Skeletal muscle tissue (tissue), 3 donors: ENCODE measurements at regions not wholly inside any gene's neighbourhood (a gene's known extent, or its start where the extent isn't known, plus 50 kb on each side); places are given as distances from the start of the nearest gene placed in this dataset.
"Not testable (repeated sequence)": the region's sequence is repeated elsewhere in the genome, so short reads cannot be mapped to it uniquely, and the experiment has no call there.

Experiments used
- H3K27ac ChIP-seq: one replicate; pipeline ENCODE4 v1.7.0; 2013; ENCODE audit warnings: mild to moderate bottlenecking, low read depth, low read length, inconsistent platforms
- H3K27me3 ChIP-seq, 3 donors: one replicate each; pipeline ENCODE4 v1.7.0; 2013; ENCODE audit warnings: low read length in 3 of 3; ENCODE audit not compliant: control insufficient read depth in 3 of 3, insufficient read depth in 3 of 3
- H3K36me3 ChIP-seq, 3 donors: one replicate each; pipeline ENCODE4 v1.7.0; 2013; ENCODE audit warnings: low read length in 3 of 3; ENCODE audit not compliant: control insufficient read depth in 3 of 3, insufficient read depth in 3 of 3
- H3K4me1 ChIP-seq, 3 donors: one replicate each; pipeline ENCODE4 v1.7.0; 2013; ENCODE audit warnings: low read length in 3 of 3, mild to moderate bottlenecking in 3 of 3; ENCODE audit not compliant: control insufficient read depth in 3 of 3, insufficient read depth in 3 of 3
- H3K4me3 ChIP-seq, 3 donors: one replicate each; pipeline ENCODE4 v1.7.0; 2013; ENCODE audit warnings: low read length in 3 of 3
- H3K9ac ChIP-seq, 3 donors: one replicate each; pipeline ENCODE4 v1.7.0; 2013; ENCODE audit warnings: low read length in 3 of 3, mild to moderate bottlenecking in 3 of 3, moderate library complexity in 2 of 3, low read depth in 1 of 3
- H3K9me3 ChIP-seq, 3 donors: one replicate each; pipeline ENCODE4 v1.7.0; 2013; ENCODE audit warnings: low read length in 3 of 3; ENCODE audit not compliant: control insufficient read depth in 3 of 3
- donor health status: Osteomylitis.

DNA sequence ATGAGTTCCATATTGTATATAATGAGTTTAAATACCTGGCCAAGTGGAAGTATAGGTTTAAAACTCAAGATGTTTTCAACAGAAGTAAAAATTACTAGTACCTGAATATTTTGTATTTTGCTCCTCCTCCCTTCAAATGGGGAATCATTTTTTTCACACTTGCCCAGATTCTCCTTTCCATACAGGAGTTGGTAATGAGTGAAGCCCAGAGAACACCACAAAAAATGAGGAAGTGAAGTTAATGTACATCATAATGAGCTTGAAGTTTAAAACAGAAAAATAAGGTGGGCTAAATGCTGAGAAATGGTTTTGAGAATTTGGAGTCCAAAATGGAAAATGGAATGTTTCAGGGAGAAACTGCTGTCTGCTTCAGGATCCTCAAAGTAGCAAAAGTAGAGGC is 364.8 kb upstream of the EMCN start:
- no peaks in the 10 kb centered on the region for H3K9me3 ChIP-seq
- H3K4me3 ChIP-seq: no peak overlapping the region
- H3K4me1 ChIP-seq: no peaks in the 10 kb centered on the region
- H3K36me3 ChIP-seq: no peaks in the 10 kb centered on the region
- H3K9ac ChIP-seq: no peak overlapping the region
- no peak overlapping the region for H3K27ac ChIP-seq
- H3K27me3 ChIP-seq: no peaks in the 10 kb centered on the region

DNA sequence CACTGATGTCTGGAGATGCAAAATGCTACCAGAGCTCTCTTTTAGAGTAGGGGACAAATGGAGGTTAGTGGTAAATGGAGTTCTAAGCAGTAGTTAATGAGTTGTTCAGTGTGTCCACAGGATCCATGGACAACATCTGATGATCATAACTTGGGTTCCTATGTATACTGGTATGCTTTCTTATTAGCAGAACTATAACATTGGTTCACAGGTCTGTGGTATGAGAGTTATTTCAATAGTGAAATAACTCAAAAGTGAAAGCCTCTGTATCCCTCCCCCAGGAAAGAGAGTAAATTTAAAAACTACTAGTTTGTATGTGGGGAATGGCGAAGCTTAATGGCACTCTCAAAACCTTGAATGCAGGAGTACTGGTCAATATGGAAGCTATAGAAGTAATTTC is 363.5 kb upstream of the EMCN start:
- Histone ChIP-seq H3K27ac (no peak overlapping the region), H3K4me3 (no peak overlapping the region), H3K9me3 (no peaks in the 10 kb centered on the region), H3K9ac (no peak overlapping the region), H3K27me3 (no peaks in the 10 kb centered on the region), H3K36me3 (no peaks in the 10 kb centered on the region), H3K4me1 (no peaks in the 10 kb centered on the region)

DNA sequence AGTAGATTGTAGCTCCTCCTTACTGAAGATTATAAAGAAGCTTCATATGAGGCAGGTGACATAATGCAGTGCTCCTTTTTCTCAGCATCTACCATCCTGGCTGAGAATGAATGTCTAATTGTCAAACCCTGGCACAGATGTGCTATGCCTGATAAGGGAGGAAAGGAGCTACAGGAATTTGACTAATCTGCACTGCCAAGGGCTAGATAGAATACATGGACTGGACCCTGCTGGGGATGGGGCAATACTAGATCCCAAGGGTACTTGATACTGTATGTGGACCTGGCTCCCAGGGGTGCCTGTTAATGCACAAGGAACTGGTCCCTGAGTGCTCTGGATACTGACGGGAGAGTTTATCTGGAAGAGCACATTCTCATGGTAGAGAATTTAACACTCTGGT is 362.2 kb upstream of the EMCN start:
- H3K4me1 ChIP-seq: no peaks in the 10 kb centered on the region
- H3K27me3 ChIP-seq: no peaks in the 10 kb centered on the region
- no peaks in the 10 kb centered on the region for H3K9me3 ChIP-seq
- H3K4me3 ChIP-seq: no peak overlapping the region
- H3K9ac ChIP-seq: no peak overlapping the region
- no peak overlapping the region for H3K27ac ChIP-seq
- H3K36me3 ChIP-seq: no peaks in the 10 kb centered on the region

GRCh38 chr4:100879471-100879870 is 361.6 kb upstream of the EMCN start:
- H3K9me3 ChIP-seq: no peaks in the 10 kb centered on the region
- no peaks in the 10 kb centered on the region for H3K27me3 ChIP-seq

DNA sequence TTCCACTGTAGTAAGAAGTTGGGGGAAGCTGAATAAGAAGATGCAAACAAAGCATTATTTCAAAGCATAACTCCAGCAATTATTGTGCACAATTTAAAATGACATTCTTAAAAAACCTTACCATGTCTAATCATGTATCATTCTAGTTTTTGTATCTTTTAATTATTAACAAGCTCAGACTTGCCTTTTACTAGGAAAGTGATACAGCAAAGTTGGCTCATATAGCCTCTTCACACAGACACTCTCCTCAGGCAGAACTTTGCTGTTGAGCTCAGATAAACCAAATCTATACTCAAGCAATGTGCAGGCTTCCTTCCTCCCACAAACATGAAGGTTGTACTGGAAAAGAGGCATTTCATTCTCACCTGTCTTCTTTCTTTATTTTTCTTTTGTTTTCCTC is 358.7 kb upstream of the EMCN start:
- Histone ChIP-seq H3K27me3 (no peaks in the 10 kb centered on the region), H3K9me3 (no peaks in the 10 kb centered on the region), H3K9ac (no peak overlapping the region), H3K27ac (no peak overlapping the region), H3K36me3 (no peaks in the 10 kb centered on the region), H3K4me1 (no peaks in the 10 kb centered on the region), H3K4me3 (no peak overlapping the region)

More at GRCh38 chr4:100879471-100879870, 361.6 kb upstream of the EMCN start:
- Histone ChIP-seq H3K36me3 (no peaks in the 10 kb centered on the region), H3K9ac (no peak overlapping the region), H3K27ac (no peak overlapping the region), H3K4me1 (no peaks in the 10 kb centered on the region), H3K4me3 (no peak overlapping the region)

DNA sequence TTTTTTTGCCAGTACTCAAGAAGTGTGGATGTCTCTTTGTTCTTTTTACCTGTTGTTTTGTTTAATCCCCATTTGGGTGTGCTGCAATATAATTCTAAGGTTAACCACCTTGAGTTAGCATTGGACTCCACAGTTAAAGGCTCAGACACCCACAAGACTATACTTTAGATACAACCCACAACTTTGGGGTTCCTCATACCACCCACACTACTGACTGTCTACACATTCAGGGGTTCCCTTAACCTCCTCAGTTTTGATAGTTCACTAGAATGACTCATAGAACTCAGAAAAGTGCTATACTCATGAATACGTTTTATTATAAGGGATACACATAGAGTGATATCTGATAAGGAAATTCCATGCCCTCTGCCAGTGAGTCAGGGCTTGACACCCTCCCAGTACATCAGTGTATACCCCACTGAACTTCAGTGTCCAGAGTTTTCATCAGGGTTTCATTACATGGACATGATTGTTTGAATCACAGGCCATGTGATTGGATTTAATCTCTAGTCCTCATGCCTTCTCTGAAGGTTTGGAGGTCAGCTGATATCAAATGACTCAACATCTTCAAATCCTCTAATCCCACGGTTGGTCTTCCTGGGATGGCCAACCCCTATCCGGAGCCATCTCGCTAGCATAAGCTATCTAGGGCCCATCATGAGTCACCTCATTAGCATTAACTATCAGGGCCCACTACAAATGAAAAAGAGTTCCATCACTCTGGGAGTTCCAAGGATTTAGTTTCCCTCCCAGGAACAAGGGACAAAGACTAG is 357.7 kb upstream of the EMCN start:
- H3K27ac ChIP-seq: no peak overlapping the region
- H3K36me3 ChIP-seq: no peaks in the 10 kb centered on the region
- H3K27me3 ChIP-seq: no peaks in the 10 kb centered on the region
- H3K9ac ChIP-seq: no peak overlapping the region
- H3K9me3 ChIP-seq: no peaks in the 10 kb centered on the region
- H3K4me3 ChIP-seq: no peak overlapping the region
- H3K4me1 ChIP-seq: no peaks in the 10 kb centered on the region

- Histone ChIP-seq H3K9ac (no peak overlapping the region), H3K4me3 (no peak overlapping the region), H3K9me3 (no peaks in the 10 kb centered on the region), H3K36me3 (no peaks in the 10 kb centered on the region), H3K4me1 (no peaks in the 10 kb centered on the region), H3K27ac (no peak overlapping the region), H3K27me3 (no peaks in the 10 kb centered on the region)
These were observed 355.0 kb upstream of the EMCN start for GRCh38 chr4:100872811-100873210.

DNA sequence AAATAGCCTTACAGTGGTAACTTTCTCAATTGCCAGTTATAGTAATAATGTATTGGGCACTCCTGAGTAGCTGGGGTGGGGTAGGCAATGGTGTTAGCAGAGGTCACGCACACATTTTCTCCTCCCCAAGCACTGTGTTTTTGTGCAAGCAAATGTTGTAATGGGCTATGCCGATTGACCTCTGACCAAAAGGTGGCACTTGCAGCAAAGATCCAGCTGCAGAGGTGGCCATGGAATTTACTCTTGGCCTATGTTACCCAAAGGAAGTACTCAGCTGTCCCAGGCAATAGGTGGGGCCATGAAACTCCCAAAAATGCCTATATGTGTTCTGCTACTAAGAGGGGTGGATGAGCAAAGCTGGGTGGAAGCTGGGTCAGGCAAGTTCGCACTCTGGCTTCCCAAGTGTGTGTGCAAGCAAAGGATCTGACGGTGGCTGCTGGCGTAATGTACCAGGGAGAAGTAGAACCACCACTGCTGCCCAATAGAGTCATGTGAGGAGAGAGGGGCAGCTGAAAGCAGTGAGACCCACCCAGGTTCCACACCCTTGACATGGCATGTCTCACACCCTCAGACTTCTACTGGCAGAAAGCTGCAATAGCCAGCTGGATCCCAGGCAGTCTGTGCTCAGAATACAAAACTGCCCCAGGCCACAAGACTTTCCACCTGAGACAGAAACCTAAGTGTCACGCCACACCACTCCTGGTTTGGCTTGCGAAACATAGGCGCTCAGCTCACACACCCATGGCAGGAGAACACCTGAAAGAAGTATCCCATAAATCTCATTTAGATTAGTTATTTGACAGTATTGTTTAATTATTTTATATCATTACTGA is 353.3 kb upstream of the EMCN start:
- Histone ChIP-seq H3K9ac (no peak overlapping the region), H3K4me3 (no peak overlapping the region), H3K9me3 (no peaks in the 10 kb centered on the region), H3K27me3 (no peaks in the 10 kb centered on the region), H3K36me3 (no peaks in the 10 kb centered on the region), H3K4me1 (no peaks in the 10 kb centered on the region), H3K27ac (no peak overlapping the region)

- Histone ChIP-seq H3K27me3 (no peaks in the 10 kb centered on the region), H3K27ac (no peak overlapping the region), H3K9ac (no peak overlapping the region), H3K36me3 (no peaks in the 10 kb centered on the region), H3K9me3 (no peaks in the 10 kb centered on the region), H3K4me3 (no peak overlapping the region), H3K4me1 (no peaks in the 10 kb centered on the region)
These were observed 351.5 kb upstream of the EMCN start for GRCh38 chr4:100869276-100869675.

GRCh38 chr4:100868281-100868680 is 350.5 kb upstream of the EMCN start:
- H3K9ac ChIP-seq, H3K9me3 ChIP-seq, H3K27ac ChIP-seq, H3K4me1 ChIP-seq, H3K4me3 ChIP-seq, H3K27me3 ChIP-seq, H3K36me3 ChIP-seq: not testable (repeated sequence)
